RPMI8226 (cell line): ENCODE measurements at regions not wholly inside any gene's neighbourhood (a gene's known extent, or its start where the extent isn't known, plus 50 kb on each side); places are given as distances from the start of the nearest gene placed in this dataset.

ENCODE experiments used
- DNase-seq: peaks from one replicate; pipeline ENCODE4 v3.0.0-alpha.2; 2015

GRCh38 chr10:89887830-89888229, 186.4 kb downstream of the KIF20B start:
- peak; percentile 11 for DNase-seq

GRCh38 chr10:89888321-89889070, 187.1 kb downstream of the KIF20B start:
- DNase-seq, result peak; percentile 45

DNA sequence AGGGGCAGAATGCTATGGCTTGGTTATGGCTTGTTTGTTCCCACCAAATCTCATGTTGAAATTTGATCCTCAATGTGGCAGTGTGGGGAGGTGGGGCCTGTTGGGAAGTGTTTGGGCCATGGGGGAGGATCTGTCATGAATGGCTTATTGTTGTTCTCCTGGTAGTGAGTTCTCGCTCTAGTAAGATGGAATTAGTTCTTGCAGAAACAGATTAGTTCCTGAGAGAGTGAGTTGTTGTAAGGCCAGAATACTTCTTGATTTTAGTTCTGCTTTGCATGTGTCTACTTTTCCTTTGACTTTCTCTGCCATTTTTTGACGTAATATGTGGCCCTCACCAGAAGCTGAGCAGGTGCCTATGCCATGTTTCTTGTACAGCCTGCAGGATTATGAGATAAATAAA, 188.2 kb downstream of the KIF20B start:
- no peak for DNase-seq

DNA sequence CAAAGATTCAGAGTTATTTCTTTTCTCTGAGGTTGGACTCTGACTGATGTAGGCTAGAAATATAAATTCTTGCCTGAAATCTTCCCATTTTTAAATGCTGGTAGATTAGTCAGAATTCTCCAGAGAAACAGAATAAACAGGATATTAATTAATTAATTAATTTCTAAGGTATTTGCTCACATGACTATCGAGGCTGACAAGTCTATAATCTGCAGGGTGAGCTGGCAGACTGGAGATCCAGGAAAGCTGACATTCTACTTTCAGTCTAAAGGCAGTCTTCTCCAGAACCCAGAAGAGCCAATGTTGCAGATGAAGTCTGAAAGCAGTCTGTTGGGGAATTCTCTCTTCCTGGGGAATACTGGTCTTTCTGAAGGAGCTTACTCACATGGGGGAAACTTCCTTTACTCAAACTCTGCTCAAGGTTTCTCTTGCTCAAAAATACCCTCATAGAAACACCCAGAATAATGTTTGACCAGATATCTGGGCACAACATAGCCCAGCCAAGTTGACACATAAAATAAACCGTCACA, 189.7 kb downstream of the KIF20B start:
- DNase-seq, result peak; percentile 6

- DNase-seq, result no peak
Measured at GRCh38 chr10:89894051-89894450, 192.7 kb downstream of the KIF20B start.

DNA sequence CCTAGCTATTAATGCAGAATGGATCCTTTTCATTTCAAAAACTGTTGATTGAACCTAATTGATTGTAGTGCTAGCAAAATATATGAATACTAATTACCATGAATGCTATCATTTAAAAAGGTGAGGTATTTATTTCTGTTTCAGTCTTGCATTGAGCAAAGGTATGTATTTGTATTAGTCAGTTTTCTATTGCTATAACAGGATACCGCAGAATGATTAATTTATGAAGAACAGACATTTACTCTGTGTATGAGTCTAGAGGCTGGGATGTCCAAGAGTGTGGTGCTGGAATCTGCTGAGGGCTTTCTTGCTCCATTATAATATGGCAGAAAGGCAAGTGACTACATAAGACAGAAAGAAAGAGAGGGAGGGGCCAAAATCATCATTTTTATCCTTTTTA, 199.2 kb downstream of the KIF20B start:
- no peak for DNase-seq

- no peak for DNase-seq
Measured at GRCh38 chr10:89901895-89902294, 200.5 kb downstream of the KIF20B start.

- no peak for DNase-seq
Measured at GRCh38 chr10:89904755-89905154, 203.4 kb downstream of the KIF20B start.

GRCh38 chr10:89909752-89910151, 208.4 kb downstream of the KIF20B start:
- DNase-seq, result no peak

DNA sequence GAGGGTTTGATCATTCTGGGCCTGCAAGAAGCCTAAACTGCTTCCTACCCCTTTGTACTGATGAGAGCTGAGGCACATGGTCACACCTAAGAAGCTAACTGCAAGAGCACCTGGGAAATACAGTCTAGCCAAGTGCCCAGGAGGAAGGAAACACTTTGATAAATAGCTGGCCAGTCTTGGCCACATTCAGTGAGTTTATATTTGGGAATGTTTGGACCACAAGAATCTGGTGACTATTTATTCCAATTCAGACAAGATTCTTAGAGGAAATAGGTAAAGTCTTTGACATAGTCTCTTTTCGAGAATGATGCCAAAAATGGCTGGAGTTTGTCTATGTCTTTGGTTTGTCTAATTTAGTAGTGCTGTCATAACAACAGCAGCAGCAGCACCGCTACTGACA, 213.6 kb downstream of the KIF20B start:
- no peak for DNase-seq

DNA sequence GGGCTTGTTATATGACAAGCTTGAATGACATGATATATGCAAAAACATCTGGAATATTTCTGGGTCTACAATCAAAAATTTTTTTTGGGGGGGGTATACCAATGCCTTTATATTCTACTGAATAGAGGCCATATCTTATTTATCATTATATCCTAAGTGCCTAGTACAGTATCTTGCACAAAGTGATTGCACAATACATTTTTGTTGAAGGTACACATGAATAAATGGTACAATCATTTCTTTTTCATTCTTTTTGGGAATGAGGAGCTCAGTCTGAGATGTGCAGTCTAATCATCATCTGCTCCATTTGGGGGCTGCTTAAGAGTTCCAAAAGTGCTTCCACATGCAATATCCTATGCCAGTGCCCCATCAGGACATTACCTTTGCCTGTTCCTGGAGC, 214.6 kb downstream of the KIF20B start:
- no peak for DNase-seq

DNA sequence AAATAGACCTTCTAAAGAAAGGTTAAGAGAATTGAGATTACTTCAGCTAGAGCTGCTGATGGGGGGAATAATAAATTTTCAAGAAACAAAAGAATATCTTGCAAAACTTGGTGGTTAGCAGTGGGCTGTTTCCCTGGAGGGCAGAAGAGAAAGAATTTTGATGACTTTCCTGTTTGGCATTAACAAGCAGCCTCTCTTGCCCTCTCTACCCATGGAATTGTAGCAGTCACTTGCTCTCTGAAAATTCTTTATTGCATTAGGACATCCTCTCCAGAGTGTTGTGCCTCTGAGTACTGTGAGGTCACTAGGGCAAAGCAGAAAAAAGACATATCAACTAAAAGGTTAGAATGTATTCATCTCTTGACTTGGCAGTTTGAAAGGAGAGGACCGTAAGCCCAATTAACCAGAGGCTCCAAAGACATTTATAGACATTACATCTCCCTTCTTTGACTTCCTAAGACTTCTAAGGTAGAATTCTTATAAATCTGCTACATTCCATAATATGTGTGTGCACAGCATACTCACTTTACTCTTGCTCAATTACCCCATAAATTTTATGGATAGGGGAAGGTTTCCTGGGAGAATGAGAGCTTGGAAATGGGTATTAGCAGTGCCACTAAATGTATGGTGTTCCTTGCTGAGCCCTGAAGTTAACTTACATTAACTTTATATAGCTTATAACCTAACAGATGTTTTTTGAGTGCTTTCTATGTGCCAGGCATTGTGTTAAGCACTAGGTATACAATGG, 215.3 kb downstream of the KIF20B start:
- DNase-seq, result no peak

- no peak for DNase-seq
Measured at GRCh38 chr10:89921403-89921802, 220.0 kb downstream of the KIF20B start.

GRCh38 chr10:89923661-89924060, 222.3 kb downstream of the KIF20B start:
- DNase-seq, result no peak

DNA sequence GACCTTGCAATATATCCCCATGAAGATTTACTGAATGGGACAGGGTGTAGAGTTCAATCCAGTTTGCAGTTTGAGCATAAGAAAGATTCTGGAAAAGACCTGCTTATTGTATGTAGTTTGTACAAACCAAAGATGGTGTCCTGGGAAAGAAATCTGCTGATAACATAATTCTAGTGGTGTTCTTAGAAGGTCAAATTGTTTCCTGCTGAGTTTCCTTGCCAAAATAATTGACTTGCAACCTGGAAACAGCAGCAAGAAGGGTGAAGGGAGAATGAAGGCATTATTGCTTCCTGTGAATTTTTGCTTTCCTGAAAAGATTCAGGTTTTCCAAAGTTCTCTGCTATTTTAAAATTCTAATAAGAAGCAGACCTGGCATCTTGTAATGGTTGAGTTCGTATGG, 222.9 kb downstream of the KIF20B start:
- DNase-seq, result no peak

DNA sequence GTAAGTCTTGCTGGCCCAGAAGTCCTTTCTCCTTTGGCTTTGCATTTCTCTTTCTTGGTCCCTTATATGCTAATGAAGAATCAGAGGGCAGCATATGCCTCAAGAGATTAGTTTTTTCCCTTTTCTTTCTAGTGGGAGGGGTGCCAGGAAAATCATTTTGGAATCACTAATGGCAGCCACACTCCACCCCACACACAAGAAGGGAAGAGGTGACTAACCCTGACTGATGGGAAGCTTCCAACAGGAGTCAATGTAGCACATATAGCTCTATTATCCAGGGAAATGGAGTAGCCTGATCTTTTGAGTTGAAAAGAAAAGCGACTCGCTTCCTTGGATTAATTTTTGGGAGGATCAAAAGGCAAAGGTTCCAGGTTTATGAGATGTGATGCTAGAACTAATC, 225.3 kb downstream of the KIF20B start:
- DNase-seq, result no peak

DNA sequence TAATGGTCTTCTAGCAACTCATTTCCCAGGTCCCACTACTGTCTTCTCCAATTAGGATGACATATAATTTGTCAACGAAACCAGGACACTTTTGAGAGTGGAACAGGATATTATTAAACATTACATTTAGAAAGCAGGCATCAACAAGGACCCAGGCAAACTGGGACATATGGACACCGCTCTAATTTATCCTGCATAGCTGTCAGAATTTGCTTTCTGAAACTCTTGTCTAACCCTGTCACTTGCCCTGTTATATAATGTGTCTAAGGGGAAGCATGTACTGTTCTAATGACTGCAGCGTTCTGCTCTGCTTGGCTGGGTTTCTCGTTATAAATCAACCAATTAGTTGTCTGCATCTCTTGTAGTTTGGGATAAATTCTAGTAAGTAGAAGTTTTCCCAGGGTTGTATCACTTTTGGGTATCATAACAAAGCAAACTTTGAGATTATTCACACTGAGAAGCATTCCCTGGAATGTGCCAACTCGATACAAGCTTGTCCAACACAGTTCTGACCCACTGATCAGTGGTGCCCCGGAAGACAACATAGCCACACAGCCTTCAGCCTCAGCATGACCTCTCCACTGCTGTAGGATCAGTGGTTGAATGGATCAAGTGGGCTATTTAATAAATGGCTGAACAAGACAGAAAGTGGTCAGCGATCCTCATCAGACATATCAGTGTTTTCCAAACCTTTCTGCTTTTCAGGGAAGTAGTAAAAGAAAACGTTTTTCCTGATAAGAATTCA, 228.1 kb downstream of the KIF20B start:
- no peak for DNase-seq

DNA sequence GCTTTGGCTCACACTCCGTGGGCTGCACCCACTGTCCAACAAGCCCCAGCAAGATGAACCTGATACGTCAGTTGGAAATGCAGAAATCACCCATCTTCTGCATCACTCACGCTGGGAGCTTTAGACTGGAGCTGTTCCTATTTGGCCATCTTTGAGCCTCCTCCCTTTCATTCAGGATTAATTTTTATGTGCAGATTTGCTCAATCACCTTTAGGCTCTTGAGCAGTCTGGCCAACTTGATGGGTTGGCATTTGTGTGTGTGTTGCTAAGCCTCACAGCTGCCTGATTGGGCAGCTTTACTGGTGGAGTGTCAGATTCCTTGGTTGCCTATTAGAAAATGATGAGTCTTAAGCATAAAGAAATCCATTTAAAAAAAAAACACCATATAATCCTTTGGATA, 236.1 kb downstream of the KIF20B start:
- no peak for DNase-seq

DNA sequence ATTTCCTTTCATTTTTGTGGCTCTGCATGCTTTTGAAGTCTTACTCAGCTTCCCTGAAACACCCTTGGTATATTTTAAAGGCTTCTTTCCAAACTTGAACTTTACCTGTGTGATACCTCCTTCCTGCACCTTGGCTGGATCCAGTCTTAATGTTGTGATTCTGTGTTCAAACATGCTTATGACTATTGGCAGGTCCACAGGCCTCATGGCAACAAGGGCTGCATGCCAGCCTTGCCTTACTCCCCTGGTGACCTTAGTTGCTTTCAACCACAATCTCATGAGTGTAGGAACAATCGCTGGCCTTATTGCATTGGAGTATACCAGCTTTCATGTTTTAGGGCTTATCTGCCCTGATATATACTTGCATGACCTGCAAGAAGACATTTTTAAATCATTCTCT, 238.7 kb downstream of the KIF20B start:
- no peak for DNase-seq

DNA sequence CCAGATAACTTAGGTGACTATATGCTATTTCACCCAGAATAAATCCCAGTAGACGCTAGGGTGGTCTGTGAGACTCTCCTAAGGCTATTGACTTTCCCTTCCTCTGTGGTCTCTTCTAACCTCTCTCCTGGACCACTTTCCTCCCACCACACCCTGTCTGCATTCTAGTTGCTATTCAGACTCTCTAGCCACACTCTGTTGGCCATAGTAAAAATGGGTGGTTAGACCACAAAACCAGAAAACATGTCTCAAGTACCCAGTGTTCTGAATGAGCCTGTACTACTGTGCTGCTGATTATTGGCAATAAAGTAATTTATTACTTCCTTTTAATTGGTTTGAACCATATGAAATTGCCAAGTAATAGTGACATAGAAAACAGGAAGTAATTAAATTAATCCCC, 240.8 kb downstream of the KIF20B start:
- DNase-seq, result no peak

- no peak for DNase-seq
Measured at GRCh38 chr10:89944138-89944537, 242.7 kb downstream of the KIF20B start.

GRCh38 chr10:89946106-89946505, 244.7 kb downstream of the KIF20B start:
- peak; percentile 21 for DNase-seq

GRCh38 chr10:89949496-89949895, 248.1 kb downstream of the KIF20B start:
- DNase-seq, result no peak

- DNase-seq, result no peak
Measured at GRCh38 chr10:89952325-89952724, 250.9 kb downstream of the KIF20B start.
